RWPE2 (cell line): ENCODE measurements at regions not wholly inside any gene's neighbourhood (a gene's known extent, or its start where the extent isn't known, plus 50 kb on each side); places are given as distances from the start of the nearest gene placed in this dataset.

Source experiments
- ATAC-seq: fragments of 200-7000 bp; cut with Tn5 transposase; 3 replicates; pipeline ENCODE4 v1.9.1; 2021; ENCODE audit warnings: low read depth
- DNase-seq: peaks from one replicate; pipeline ENCODE4 v3.0.0-alpha.2; 2020; ENCODE audit warnings: low spot score
- H3K27ac ChIP-seq: fragments of 450-650 bp; 2 replicates; pipeline ENCODE4 v1.5.1; 2017; ENCODE audit warnings: mild to moderate bottlenecking; ENCODE audit not compliant: poor library complexity, severe bottlenecking
- H3K27me3 ChIP-seq: fragments of 250-450 bp; sonication (Bioruptor Pico); 2 replicates; pipeline ENCODE4 v1.5.1; 2021; ENCODE audit warnings: mild to moderate bottlenecking, moderate library complexity; ENCODE audit not compliant: insufficient read depth, poor library complexity, severe bottlenecking
- H3K36me3 ChIP-seq: fragments of 250-450 bp; sonication (Bioruptor Pico); 2 replicates; pipeline ENCODE4 v1.5.1; 2020; ENCODE audit warnings: low read depth, mild to moderate bottlenecking, moderate library complexity
- H3K4me1 ChIP-seq: fragments of 250-450 bp; sonication (Bioruptor Pico); 2 replicates; pipeline ENCODE4 v1.5.1; 2021; ENCODE audit warnings: mild to moderate bottlenecking, moderate library complexity; ENCODE audit not compliant: insufficient read depth, poor library complexity, severe bottlenecking
- H3K4me3 ChIP-seq: fragments of 250-450 bp; sonication (Bioruptor Pico); 2 replicates; pipeline ENCODE4 v1.5.1; 2021; ENCODE audit warnings: mild to moderate bottlenecking, moderate library complexity; ENCODE audit not compliant: severe bottlenecking
- H3K9me3 ChIP-seq: fragments of 250-450 bp; sonication (Bioruptor Pico); 2 replicates; pipeline ENCODE4 v1.5.1; 2021; ENCODE audit warnings: mild to moderate bottlenecking, moderate library complexity; ENCODE audit not compliant: severe bottlenecking
- CTCF ChIP-seq: fragments of 450-650 bp; IDR thresholded peaks from one replicate; pipeline ENCODE4 v1.5.1; 2017; ENCODE audit warnings: mild to moderate bottlenecking, moderate library complexity; ENCODE audit not compliant: poor library complexity, severe bottlenecking

- Histone ChIP-seq H3K36me3 (no peaks in the 10 kb centered on the region), H3K4me1 (no peaks in the 10 kb centered on the region), H3K27me3 (no peaks in the 10 kb centered on the region), H3K9me3 (no peaks in the 10 kb centered on the region), H3K4me3 (no peak overlapping the region), H3K27ac (no peak overlapping the region)
- no peak for TF ChIP-seq CTCF
- DNase-seq = no peak
- no peak for ATAC-seq
Measured at GRCh38 chr11:120022617-120023016, 115.3 kb downstream of the TRIM29 start.

DNA sequence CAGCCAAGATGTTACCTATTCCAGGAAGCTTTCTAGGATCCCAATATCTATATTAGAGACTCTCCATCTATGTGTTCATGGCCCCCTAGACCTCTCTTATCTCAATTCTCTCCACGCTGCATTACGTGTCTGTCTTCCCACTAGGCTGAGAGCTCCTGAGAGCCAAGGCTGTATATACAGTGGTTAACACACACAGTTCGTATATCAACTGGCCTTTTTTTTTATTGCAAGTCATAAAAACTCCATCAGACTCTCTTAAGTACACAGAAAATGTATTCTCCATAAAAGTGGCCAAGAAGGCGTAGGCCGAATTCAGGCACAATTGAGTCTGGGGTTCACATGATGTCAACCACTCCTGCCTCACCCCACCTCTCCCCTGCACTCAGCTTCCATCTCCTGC lies 115.9 kb downstream of the TRIM29 start:
- DNase-seq (no peak), ATAC-seq (no peak)
- Histone ChIP-seq H3K36me3 (no peaks in the 10 kb centered on the region), H3K4me3 (no peak overlapping the region), H3K27ac (no peak overlapping the region), H3K9me3 (no peaks in the 10 kb centered on the region), H3K27me3 (peaks cover 6% of the 10 kb centered on the region), H3K4me1 (no peaks in the 10 kb centered on the region)
- no peak for TF ChIP-seq CTCF

GRCh38 chr11:120021391-120021953 lies 116.4 kb downstream of the TRIM29 start:
- peaks cover 11% of the 10 kb centered on the region for H3K27me3 ChIP-seq
- ATAC-seq = no peak

GRCh38 chr11:120020981-120021380 lies 116.9 kb downstream of the TRIM29 start:
- Histone ChIP-seq H3K27me3 (peaks cover 16% of the 10 kb centered on the region), H3K4me1 (no peaks in the 10 kb centered on the region), H3K27ac (no peak overlapping the region), H3K9me3 (no peaks in the 10 kb centered on the region), H3K4me3 (no peak overlapping the region), H3K36me3 (no peaks in the 10 kb centered on the region)
- no peak for TF ChIP-seq CTCF
- ATAC-seq (no peak), DNase-seq (no peak)

More at GRCh38 chr11:120021391-120021953, 116.4 kb downstream of the TRIM29 start:
- Histone ChIP-seq H3K9me3 (no peaks in the 10 kb centered on the region), H3K4me1 (no peaks in the 10 kb centered on the region), H3K36me3 (no peaks in the 10 kb centered on the region), H3K4me3 (no peak overlapping the region), H3K27ac (no peak overlapping the region)
- no peak for DNase-seq
- TF ChIP-seq CTCF = no peak

DNA sequence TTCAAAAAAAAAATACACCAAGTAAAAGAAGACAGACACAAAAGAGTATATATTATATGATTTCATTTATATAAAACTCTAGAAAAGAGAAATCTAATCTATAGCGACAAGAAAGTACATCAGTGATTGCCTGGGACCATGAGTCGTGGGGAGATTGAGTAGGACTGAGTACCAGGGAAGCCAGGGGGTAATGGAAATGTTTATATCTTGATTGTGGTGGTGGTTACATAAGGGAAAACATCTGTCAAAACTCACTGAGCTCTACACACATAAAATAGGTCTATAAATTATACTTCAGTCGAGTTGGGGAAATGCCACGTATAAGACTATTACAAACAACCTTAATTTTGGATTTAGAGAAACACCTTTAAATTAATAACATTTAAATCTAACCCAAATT lies 117.4 kb downstream of the TRIM29 start:
- H3K4me3 ChIP-seq = no peak overlapping the region
- no peaks in the 10 kb centered on the region for H3K4me1 ChIP-seq
- TF ChIP-seq CTCF = no peak
- no peaks in the 10 kb centered on the region for H3K36me3 ChIP-seq
- no peak for ATAC-seq
- H3K27me3 ChIP-seq = peaks cover 21% of the 10 kb centered on the region
- H3K27ac ChIP-seq = no peak overlapping the region
- no peak for DNase-seq
- no peaks in the 10 kb centered on the region for H3K9me3 ChIP-seq
